ENCODE measurements at regions not wholly inside any gene's neighbourhood (a gene's known extent, or its start where the extent isn't known, plus 50 kb on each side); places are given as distances from the start of the nearest gene placed in this dataset.

DNA sequence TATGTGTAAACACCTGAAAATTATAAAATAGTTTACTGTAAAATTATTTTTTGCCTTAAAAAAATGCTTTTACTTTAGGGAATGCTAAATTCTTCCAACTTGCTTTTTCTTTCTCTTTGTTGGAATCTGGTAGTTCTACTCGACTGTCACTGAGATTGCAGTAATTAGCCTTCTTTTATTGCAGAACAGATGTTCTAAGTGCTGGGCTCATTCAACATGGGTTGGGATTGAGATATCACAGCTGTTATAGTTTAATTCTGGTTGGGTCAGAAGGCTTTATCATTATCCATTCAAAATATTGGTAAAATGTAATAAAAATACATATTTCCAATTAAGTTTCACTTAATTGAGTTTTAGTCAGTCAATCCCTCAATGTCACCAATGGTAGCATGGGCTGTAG, 686.7 kb downstream of the CDH18 start:
- Mint-ChIP-seq H3K9me3 (peaks cover 17% of the 10 kb centered on the region), H3K4me1 (ENCODE audit: low read depth) (no peaks in the 10 kb centered on the region), H3K27ac (no peak overlapping the region), H3K36me3 (ENCODE audit: low read depth) (no peaks in the 10 kb centered on the region), H3K27me3 (no peaks in the 10 kb centered on the region), H3K4me3 (no peak overlapping the region)
- DNase-seq: no peak

DNA sequence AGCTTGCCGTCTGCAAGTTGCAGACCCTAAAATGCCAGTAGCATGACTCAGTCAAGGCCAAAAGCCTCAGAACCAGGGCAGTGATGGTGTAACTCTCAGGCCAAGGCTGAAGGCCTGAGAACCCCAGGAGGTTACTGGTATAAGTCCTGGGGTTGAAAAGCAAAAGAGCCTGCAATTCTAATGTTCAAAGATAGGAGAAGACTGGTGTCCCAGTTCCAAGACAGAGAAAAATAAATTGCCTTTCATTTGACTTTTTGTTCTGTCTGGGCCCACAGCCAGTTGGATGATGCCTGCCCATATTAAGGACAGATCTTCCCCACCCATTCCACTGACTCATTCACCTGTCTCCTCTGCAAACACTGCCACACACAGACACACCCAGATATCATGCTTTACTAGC, 673.2 kb downstream of the CDH18 start:
- peaks cover 18% of the 10 kb centered on the region for H3K9me3 Mint-ChIP-seq
- no peaks in the 10 kb centered on the region for H3K4me1 Mint-ChIP-seq (ENCODE audit: low read depth)

DNA sequence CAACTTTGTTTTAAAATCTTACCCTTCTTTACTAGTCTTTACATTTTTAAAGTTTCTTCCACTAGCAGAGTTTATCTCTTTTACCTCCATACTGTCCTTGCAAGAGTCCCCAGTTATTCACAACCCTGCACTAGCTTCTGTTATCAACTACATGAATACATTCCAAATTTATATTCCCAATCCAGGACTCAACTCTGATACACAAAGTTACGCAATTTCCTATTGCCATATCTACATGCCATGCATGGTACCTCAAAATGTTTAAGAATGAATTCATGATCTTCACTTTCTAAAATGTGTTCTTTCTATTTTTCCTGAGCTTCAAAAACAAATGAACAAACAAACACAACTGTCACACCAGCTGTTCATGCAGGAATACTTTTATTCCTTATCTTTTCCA, 668.7 kb downstream of the CDH18 start:
- Mint-ChIP-seq H3K9me3 (peaks cover 17% of the 10 kb centered on the region), H3K27me3 (no peaks in the 10 kb centered on the region), H3K4me3 (no peak overlapping the region), H3K36me3 (ENCODE audit: low read depth) (no peaks in the 10 kb centered on the region), H3K4me1 (ENCODE audit: low read depth) (no peaks in the 10 kb centered on the region), H3K27ac (no peak overlapping the region)
- no peak for DNase-seq

More for the DNA sequence above, 673.2 kb downstream of the CDH18 start:
- Mint-ChIP-seq H3K36me3 (ENCODE audit: low read depth) (no peaks in the 10 kb centered on the region), H3K27me3 (no peaks in the 10 kb centered on the region), H3K27ac (no peak overlapping the region), H3K4me3 (no peak overlapping the region)
- no peak for DNase-seq

DNA sequence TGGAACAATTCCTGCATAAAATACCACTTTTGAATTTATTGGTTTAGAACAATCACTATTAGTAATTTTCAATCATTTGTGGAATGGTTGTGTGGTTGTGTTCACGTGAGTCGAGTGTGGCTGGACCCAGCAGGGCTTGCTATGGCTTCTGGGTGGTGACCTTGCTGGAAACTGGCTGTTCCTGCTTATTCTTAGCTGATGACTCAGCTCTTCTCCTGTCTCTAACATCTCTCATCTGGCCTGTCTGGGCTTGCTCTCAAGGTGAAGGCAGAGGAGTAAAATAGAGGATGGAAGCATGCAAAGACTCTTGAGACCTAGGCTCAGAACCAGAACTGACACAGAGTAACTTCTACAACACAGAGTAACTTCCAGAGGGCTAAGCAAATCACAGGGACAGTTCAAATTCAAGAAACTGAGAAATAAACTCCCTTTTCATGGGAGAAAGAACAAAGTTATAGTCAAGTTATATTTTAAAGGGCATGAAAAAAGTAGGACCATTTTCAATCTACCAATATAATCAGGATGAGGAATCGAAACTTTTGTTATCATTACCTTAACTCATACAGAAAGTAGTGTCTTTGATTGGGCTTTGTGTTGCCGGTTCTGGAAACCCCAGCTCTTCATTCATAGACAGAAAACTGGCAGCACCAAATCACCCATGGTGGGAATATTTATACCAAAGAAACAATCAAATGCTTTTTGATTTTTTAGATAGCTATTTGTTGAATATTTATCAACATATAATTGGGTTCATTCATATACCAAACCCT, 665.1 kb downstream of the CDH18 start:
- Mint-ChIP-seq H3K27ac (no peak overlapping the region), H3K36me3 (ENCODE audit: low read depth) (no peaks in the 10 kb centered on the region), H3K27me3 (no peaks in the 10 kb centered on the region), H3K9me3 (peaks cover 12% of the 10 kb centered on the region), H3K4me1 (ENCODE audit: low read depth) (no peaks in the 10 kb centered on the region), H3K4me3 (no peak overlapping the region)
- no peak for DNase-seq

DNA sequence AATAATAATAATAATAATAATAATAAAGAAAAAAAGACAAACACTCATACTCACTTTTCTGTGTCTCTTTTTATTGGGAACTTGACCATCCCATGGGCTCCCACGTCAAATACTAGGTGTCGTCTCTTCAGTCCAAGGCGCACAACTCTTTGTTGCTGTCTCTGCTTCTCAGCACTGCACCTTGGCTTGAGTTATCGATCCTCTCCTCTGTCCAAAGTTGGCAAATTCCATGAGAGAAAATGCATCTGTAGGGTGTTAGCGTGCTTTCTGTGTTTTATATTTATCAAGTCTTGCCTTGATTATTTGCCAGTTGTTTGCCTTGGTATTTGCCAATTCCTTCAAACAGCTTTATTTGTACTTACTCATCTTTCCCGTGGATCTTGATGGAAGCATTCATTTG, 653.7 kb downstream of the CDH18 start:
- Mint-ChIP-seq H3K27ac (no peak overlapping the region), H3K27me3 (no peaks in the 10 kb centered on the region), H3K4me3 (no peak overlapping the region), H3K9me3 (peaks cover 24% of the 10 kb centered on the region), H3K36me3 (ENCODE audit: low read depth) (no peaks in the 10 kb centered on the region), H3K4me1 (ENCODE audit: low read depth) (no peaks in the 10 kb centered on the region)
- DNase-seq: no peak

DNA sequence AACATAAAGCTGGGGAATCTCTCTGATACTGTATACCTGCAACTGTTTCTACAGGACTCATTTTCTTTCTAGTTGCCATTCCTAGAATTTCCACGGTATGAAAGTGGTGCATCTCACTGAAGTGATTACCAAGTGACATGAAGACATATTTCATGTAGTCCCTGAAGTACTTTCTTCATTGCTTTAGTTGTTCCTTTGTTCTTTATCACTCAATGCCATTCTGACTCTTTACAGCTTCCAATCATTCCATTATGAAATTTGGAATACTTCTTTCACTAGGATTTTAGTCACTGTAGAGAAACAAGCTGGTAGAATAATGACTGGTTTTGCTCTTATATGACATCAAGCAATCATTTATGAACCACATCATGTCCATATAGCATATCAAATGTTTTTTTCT, 645.1 kb downstream of the CDH18 start:
- H3K4me1 Mint-ChIP-seq (ENCODE audit: low read depth): no peaks in the 10 kb centered on the region
- no peak overlapping the region for H3K27ac Mint-ChIP-seq
- no peak for DNase-seq
- no peaks in the 10 kb centered on the region for H3K27me3 Mint-ChIP-seq
- H3K36me3 Mint-ChIP-seq (ENCODE audit: low read depth): no peaks in the 10 kb centered on the region
- H3K9me3 Mint-ChIP-seq: peaks cover 33% of the 10 kb centered on the region
- H3K4me3 Mint-ChIP-seq: no peak overlapping the region

DNA sequence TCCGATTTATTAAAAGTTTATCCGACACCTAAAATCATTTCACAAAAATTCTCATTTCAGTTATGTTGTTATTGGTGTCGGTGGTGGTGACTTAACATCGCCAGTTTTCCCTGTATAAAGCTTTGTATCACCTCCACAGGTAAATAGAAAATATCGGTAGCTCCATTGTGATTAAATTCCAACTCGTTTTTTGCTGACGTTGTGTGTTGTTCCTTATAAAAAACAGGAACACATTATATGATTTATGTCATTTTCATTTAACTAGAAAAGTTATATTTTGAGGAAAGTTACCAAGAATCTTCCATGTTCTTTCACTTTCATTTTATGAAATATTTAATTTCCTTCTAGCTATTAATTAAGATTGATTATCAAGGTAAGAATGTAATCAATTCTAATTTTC, 635.9 kb downstream of the CDH18 start:
- Mint-ChIP-seq H3K36me3 (ENCODE audit: low read depth) (no peaks in the 10 kb centered on the region), H3K27me3 (no peaks in the 10 kb centered on the region), H3K27ac (no peak overlapping the region), H3K4me1 (ENCODE audit: low read depth) (no peaks in the 10 kb centered on the region), H3K4me3 (no peak overlapping the region), H3K9me3 (peaks cover 13% of the 10 kb centered on the region)
- DNase-seq: no peak

DNA sequence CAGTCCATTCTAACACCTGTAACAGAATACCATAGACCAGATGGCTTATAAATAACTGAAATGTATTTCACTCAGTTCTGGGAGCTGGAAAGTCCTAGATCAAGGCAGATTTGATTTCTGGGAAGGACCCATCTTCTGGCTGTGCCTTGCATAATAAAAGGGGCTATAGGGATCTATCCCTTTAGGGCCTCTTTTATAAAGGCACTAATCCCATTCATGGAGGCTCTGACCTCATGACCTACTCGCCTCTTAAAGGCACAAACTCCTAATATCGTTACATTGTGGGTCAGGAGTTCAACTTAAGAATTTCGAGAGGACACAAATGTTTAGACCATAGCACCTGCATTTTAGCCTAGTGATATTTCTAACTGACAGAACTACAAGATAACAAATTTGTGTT, 619.0 kb downstream of the CDH18 start:
- Mint-ChIP-seq H3K36me3 (ENCODE audit: low read depth) (no peaks in the 10 kb centered on the region), H3K4me1 (ENCODE audit: low read depth) (no peaks in the 10 kb centered on the region), H3K27me3 (no peaks in the 10 kb centered on the region), H3K27ac (no peak overlapping the region), H3K9me3 (peaks cover 19% of the 10 kb centered on the region), H3K4me3 (no peak overlapping the region)
- no peak for DNase-seq

DNA sequence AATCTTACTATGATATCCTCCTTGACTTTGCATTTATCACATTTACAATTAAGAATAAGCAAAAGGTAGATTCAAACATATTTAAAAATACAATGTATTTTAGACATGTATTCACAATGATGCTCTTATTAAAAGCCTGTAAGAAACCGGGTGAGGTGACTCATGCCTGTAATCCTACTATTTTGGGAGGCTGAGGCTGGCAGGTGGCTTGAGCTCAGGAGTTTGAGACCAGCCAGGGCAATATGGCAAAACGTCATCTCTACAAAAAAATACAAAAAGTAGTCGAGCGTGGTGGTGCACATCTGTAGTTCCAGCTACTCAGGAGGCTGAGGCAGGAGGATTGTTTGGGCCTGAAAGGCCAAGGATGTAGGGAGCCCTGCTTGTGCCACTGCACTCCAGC, 618.4 kb downstream of the CDH18 start:
- H3K36me3 Mint-ChIP-seq (ENCODE audit: low read depth): no peaks in the 10 kb centered on the region
- H3K27ac Mint-ChIP-seq: no peak overlapping the region
- no peak for DNase-seq
- no peak overlapping the region for H3K4me3 Mint-ChIP-seq
- H3K4me1 Mint-ChIP-seq (ENCODE audit: low read depth): no peaks in the 10 kb centered on the region
- H3K27me3 Mint-ChIP-seq: no peaks in the 10 kb centered on the region
- peaks cover 19% of the 10 kb centered on the region for H3K9me3 Mint-ChIP-seq

DNA sequence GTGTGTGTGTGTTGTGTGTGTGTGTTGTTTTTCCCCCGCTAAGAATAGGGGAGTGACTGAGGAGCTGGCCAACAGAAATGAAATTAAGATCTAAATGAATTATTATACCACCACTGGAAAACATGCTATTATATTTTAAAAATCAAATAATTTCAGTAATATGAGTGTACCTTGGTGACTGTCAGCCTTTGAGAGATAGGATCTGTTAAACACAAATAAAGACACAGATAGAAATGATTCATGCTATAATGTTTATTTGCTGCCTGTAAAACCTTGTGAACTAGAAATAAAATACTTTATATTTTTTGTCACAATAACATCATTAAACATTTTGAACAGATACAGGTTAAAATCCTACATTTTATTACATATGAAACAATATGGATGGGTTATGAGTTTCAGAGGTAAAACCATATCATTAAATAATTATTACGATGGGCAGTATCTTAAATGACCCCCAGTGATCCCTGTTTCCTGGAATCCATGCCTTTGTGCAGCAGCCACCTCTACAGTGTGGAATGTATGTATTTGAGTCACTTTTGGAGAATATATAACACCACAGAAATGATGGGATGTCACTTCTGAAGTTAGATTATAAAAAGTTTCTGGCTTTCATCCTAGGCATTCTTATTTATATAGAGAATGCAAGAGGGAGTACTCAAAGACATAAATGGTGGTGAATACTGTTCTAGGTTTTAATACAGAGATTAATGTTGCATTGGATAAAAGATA, 617.2 kb downstream of the CDH18 start:
- no peak overlapping the region for H3K4me3 Mint-ChIP-seq
- no peaks in the 10 kb centered on the region for H3K4me1 Mint-ChIP-seq (ENCODE audit: low read depth)
- no peaks in the 10 kb centered on the region for H3K36me3 Mint-ChIP-seq (ENCODE audit: low read depth)
- H3K27me3 Mint-ChIP-seq: no peaks in the 10 kb centered on the region
- DNase-seq: no peak
- peaks cover 22% of the 10 kb centered on the region for H3K9me3 Mint-ChIP-seq
- no peak overlapping the region for H3K27ac Mint-ChIP-seq

DNA sequence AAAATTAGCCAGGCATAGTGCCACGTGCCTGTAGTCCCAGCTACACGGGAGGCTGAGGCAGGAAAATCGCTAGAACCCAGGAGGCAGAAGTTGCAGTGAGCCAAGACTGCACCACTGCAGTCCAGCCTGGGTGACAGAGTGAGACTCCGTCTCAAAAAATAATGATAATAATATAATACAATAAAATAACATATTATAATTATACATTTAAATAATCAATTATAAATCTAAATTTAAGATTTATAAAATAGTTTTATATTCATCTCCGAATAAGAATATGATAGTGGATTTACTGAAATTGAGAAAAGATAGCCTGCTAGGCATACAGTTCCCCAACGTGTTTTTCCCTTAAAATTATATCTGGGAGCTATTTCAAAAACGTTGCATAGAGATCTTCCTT, 599.6 kb downstream of the CDH18 start:
- no peak for DNase-seq
- H3K27ac Mint-ChIP-seq: no peak overlapping the region
- H3K9me3 Mint-ChIP-seq: peaks cover 32% of the 10 kb centered on the region
- H3K4me1 Mint-ChIP-seq (ENCODE audit: low read depth): no peaks in the 10 kb centered on the region
- H3K27me3 Mint-ChIP-seq: no peaks in the 10 kb centered on the region
- no peak overlapping the region for H3K4me3 Mint-ChIP-seq
- H3K36me3 Mint-ChIP-seq (ENCODE audit: low read depth): no peaks in the 10 kb centered on the region

DNA sequence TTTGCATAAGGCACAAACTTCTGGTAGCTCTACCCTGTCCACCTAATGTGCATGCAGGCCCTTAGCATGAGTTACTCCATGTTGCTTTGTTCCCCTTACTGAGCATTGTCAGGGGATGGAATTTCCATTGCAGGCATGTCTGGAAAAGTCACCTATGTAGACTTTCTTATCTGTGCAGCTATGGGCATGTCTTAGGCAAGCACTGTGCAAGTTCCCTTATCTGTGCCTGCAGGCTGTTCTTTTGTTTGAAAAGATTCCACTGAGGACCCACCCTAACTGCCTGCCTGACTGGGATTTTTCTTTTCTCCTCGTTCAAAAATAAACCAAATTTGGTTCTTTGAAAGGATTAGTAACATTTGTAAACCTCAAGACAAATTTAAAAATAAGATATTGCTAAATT, 587.0 kb downstream of the CDH18 start:
- Mint-ChIP-seq H3K27me3 (no peaks in the 10 kb centered on the region), H3K27ac (no peak overlapping the region), H3K4me1 (ENCODE audit: low read depth) (no peaks in the 10 kb centered on the region), H3K9me3 (peaks cover 11% of the 10 kb centered on the region), H3K36me3 (ENCODE audit: low read depth) (no peaks in the 10 kb centered on the region), H3K4me3 (no peak overlapping the region)
- DNase-seq: no peak

DNA sequence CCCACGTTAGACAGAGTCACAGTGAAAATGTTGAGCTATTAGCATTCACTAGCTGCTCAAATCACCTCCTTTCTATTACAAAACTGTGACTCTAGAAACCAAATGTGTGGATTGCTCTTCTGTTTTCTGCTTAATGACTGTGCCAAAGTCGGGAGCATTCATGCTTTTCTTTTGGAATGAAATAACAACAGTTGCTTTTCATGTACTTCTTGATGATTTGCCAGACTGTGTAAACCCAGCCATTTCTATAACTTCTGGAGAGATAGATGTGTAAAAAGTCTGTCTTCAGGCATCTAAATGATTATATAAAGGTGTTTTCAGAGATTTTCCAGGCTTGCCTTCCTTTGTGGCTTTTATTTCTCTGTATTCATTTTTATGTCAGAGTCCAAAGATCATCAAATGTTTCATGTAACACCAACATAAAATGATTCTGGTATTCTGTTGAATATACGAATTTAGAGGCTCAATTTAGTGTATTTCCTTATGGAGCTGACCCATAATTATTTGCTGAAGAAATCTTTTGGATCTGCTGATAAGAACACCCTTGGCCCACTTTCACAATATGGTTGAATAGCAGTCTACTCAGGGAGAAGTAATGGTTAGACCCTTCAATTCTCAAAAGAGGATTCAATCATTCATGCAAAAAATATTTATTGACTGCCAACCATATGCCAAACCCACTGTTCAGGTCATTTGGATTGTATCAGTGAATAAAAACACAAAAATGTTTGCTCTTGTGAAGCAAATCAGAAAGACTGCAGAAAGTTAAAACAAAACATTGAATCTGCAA, 581.2 kb downstream of the CDH18 start:
- no peak for DNase-seq
- no peak overlapping the region for H3K4me3 Mint-ChIP-seq

DNA sequence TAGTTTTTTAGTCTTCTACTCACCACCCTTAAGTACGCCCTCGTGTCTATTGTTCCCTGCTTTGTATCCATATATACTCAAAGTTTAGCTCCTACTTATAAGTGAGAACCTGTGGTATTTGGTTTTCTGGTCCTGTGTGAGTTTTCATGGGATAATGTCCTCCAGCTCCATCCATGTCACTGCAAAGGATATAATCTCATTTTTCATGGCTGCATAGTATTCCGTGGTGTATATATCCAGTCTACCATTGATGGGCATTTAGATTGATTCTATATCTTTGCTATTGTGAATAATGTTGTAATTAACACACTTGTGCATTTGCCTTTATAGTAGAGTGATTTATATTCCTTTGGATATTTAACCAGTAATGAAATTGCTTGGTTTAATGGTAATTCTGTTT, 579.9 kb downstream of the CDH18 start:
- Mint-ChIP-seq H3K27ac (no peak overlapping the region), H3K27me3 (no peaks in the 10 kb centered on the region), H3K4me1 (ENCODE audit: low read depth) (no peaks in the 10 kb centered on the region), H3K36me3 (ENCODE audit: low read depth) (no peaks in the 10 kb centered on the region), H3K4me3 (no peak overlapping the region), H3K9me3 (peaks cover 29% of the 10 kb centered on the region)
- DNase-seq: no peak

More for the DNA sequence above, 581.2 kb downstream of the CDH18 start:
- Mint-ChIP-seq H3K36me3 (ENCODE audit: low read depth) (no peaks in the 10 kb centered on the region), H3K27ac (no peak overlapping the region), H3K4me1 (ENCODE audit: low read depth) (no peaks in the 10 kb centered on the region), H3K9me3 (peaks cover 29% of the 10 kb centered on the region), H3K27me3 (no peaks in the 10 kb centered on the region)

DNA sequence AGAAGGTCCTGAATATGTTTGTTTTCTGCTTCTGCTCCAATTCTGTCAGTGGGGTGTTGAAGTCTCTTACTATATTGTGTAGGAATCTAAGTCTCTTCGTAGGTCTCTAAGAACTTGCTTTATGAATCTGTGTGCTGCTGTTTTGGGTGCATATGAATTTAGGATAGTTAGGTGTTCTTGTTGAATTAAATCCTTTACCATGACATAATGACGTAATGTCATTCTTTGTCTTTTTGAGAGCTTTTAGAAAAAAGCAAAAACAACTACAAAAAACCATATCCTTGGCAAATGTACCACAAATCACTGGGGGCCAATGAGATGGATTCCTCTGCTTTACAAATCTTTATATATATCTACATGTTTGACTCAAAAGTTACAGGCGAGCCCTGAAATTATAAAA, 576.1 kb downstream of the CDH18 start:
- H3K4me1 Mint-ChIP-seq (ENCODE audit: low read depth): no peaks in the 10 kb centered on the region
- no peak overlapping the region for H3K4me3 Mint-ChIP-seq
- no peak for DNase-seq
- no peaks in the 10 kb centered on the region for H3K36me3 Mint-ChIP-seq (ENCODE audit: low read depth)
- no peaks in the 10 kb centered on the region for H3K27me3 Mint-ChIP-seq
- H3K9me3 Mint-ChIP-seq: peaks cover 30% of the 10 kb centered on the region
- no peak overlapping the region for H3K27ac Mint-ChIP-seq

Data from activated T-cell treated with anti-CD3 and anti-CD28 coated beads, Interleukin-2, amount 50 U/mL, for 24 hours (primary cell).